ENCODE measurements at regions not wholly inside any gene's neighbourhood (a gene's known extent, or its start where the extent isn't known, plus 50 kb on each side); places are given as distances from the start of the nearest gene placed in this dataset.

- TF ChIP-seq CTCF (IDR thresholded peaks at IDR 0.05; ENCODE audit: poor library complexity): no peak
- no peak for TF ChIP-seq EZH2 (IDR thresholded peaks at IDR 0.05; ENCODE audit: borderline replicate concordance)
- TF ChIP-seq EZH2phosphoT487 (IDR thresholded peaks at IDR 0.05; ENCODE audit: low read depth, severe bottlenecking, unreplicated experiment): no peak
Measured at GRCh38 chr16:87249425-87249824, 67.8 kb downstream of the C16orf95 start.

Data from hepatocyte (in vitro differentiated cells).